GM23338 (cell line): ENCODE measurements at regions not wholly inside any gene's neighbourhood (a gene's known extent, or its start where the extent isn't known, plus 50 kb on each side); places are given as distances from the start of the nearest gene placed in this dataset.

ENCODE experiments used
- CREB1 ChIP-seq: fragments of 250-450 bp; sonication (Bioruptor Pico); IDR thresholded peaks from 2 replicates; pipeline ENCODE4 v1.5.0; 2020; ENCODE audit warnings: low read depth, mild to moderate bottlenecking, moderate library complexity
- CTCF ChIP-seq, 2 experiments: fragments of 200-600 bp in 1 of 2; sonication (generic) in 1 of 2; conservative IDR thresholded peaks; 2 replicates each; pipeline versions ENCODE4 v1.5.1 to v1.6.1; 2016 to 2017; ENCODE audit warnings: antibody characterized with exemption in 2 of 2, low read depth in 2 of 2, mild to moderate bottlenecking in 2 of 2, moderate library complexity in 1 of 2
- ETS1 ChIP-seq: IDR thresholded peaks from 2 replicates; pipeline ENCODE4 v1.6.1; 2016; ENCODE audit warnings: antibody characterized with exemption
- EZH2 ChIP-seq: fragments of 200-600 bp; sonication (generic); IDR thresholded peaks from one replicate; pipeline ENCODE4 v1.8.0; 2017; ENCODE audit warnings: antibody characterized with exemption, mild to moderate bottlenecking, low read depth; ENCODE audit not compliant: unreplicated experiment
- EZH2phosphoT487 ChIP-seq: fragments of 200-600 bp; sonication (generic); IDR thresholded peaks from one replicate; pipeline ENCODE4 v1.8.1; 2018; ENCODE audit warnings: antibody characterized with exemption; ENCODE audit not compliant: unreplicated experiment
- JUNB ChIP-seq: IDR thresholded peaks from one replicate; pipeline ENCODE4 v1.6.1; 2016; ENCODE audit warnings: antibody characterized with exemption; ENCODE audit not compliant: unreplicated experiment
- POLR2AphosphoS5 ChIP-seq: IDR thresholded peaks from 2 replicates; pipeline ENCODE4 v1.6.1; 2016; ENCODE audit warnings: antibody characterized with exemption, low read depth
- REST ChIP-seq: IDR thresholded peaks from one replicate; pipeline ENCODE4 v1.6.1; 2018; ENCODE audit warnings: antibody characterized with exemption; ENCODE audit not compliant: unreplicated experiment
- ZNF331 ChIP-seq: fragments of 250-450 bp; sonication (Bioruptor Pico); IDR thresholded peaks from 2 replicates; pipeline ENCODE4 v1.5.0; 2020; ENCODE audit warnings: low read depth, mild to moderate bottlenecking, moderate library complexity

- TF ChIP-seq EZH2 (no peak), CTCF (conservative IDR thresholded peaks at IDR 0.05; ENCODE audit: low read depth in 2 of 2) (no peak), POLR2AphosphoS5 (no peak), ZNF331 (CRISPR knock-in tag) (no peak), REST (no peak), EZH2phosphoT487 (no peak), ETS1 (no peak), CREB1 (no peak), JUNB (no peak)
Measured at GRCh38 chr4:26223155-26223554, 97.7 kb upstream of the RBPJ start.
